Stomach (tissue), 8 donors: ENCODE measurements at regions not wholly inside any gene's neighbourhood (a gene's known extent, or its start where the extent isn't known, plus 50 kb on each side); places are given as distances from the start of the nearest gene placed in this dataset.
A peak's percentile ranks its signal among the peaks of the same experiment; 100 is the strongest.

ENCODE experiments used
- DNase-seq, 2 donors: peaks; one replicate each; pipeline versions ENCODE4 v3.0.0 to v3.0.0-alpha.2; 2013 to 2019
- H3K27ac ChIP-seq, 5 donors: fragments of 200-600 bp in 4 of 5; sonication (generic) in 4 of 5; one replicate each; pipeline ENCODE4 v1.5.1; 2013 to 2019; ENCODE audit warnings: mild to moderate bottlenecking in 1 of 5, moderate library complexity in 1 of 5
- H3K27me3 ChIP-seq, 3 donors: fragments of 200-600 bp; sonication (generic); one replicate each; pipeline ENCODE4 v1.5.1; 2017 to 2019; ENCODE audit warnings: mixed run types in 1 of 3
- H3K36me3 ChIP-seq, 4 donors: fragments of 200-600 bp; sonication (generic); 1 replicate in 3 of 4; 2 replicates in 1 of 4; pipeline ENCODE4 v1.5.1; 2016 to 2019
- H3K4me1 ChIP-seq, 4 donors: fragments of 200-600 bp; sonication (generic); one replicate each; pipeline ENCODE4 v1.5.1; 2016 to 2019
- H3K4me3 ChIP-seq, 4 donors: fragments of 200-600 bp; sonication (generic) in 3 of 4; one replicate each; pipeline ENCODE4 v1.5.1; 2016 to 2019; ENCODE audit warnings: mild to moderate bottlenecking in 1 of 4
- H3K9me3 ChIP-seq, 4 donors: fragments of 200-600 bp; sonication (generic); one replicate each; pipeline ENCODE4 v1.5.1; 2016 to 2019
- EP300 ChIP-seq: sonication (generic); formaldehyde crosslinking; IDR thresholded peaks from one replicate; pipeline ENCODE4 v1.6.1; 2017; ENCODE audit warnings: antibody characterized with exemption
- POLR2A ChIP-seq, 4 donors: fragments of 450-650 bp; IDR thresholded peaks; one replicate each; pipeline ENCODE4 v1.6.1; 2016; ENCODE audit warnings: antibody characterized with exemption in 4 of 4, control low read depth in 2 of 4, mild to moderate bottlenecking in 1 of 4, moderate library complexity in 1 of 4
- POLR2AphosphoS5 ChIP-seq, 3 donors: sonication (generic); formaldehyde crosslinking; IDR thresholded peaks; one replicate each; pipeline ENCODE4 v1.6.1; 2016; ENCODE audit warnings: antibody characterized with exemption in 3 of 3
- WGBS, 5 donors: extraction: QIAGEN DNeasy Blood & Tissue Kit in 3 of 5; methylation state at CpG; one replicate each; pipeline versions ENCODE4 v1.1.5 to v1.1.7; 2013 to 2018; 5-methylcytosine and 5-hydroxymethylcytosine counted together
- intact Hi-C: fragments of 100-400 bp; cut with DNase I; formaldehyde crosslinking; loops from one replicate; pipeline ENCODE4 v1.15.1; 2023; ENCODE audit warnings: low total_unique reads
- TF ChIP-seq, protein P1 (sequence below), 7 experiments: fragments of 450-650 bp in 4 of 7; fragments of 200-600 bp in 3 of 7; sonication (generic) in 3 of 7; IDR thresholded peaks; one replicate each; pipeline ENCODE4 v1.5.1; 2016 to 2019; ENCODE audit warnings: antibody characterized with exemption in 7 of 7, control low read depth in 2 of 7, mild to moderate bottlenecking in 1 of 7
- donor health status: healthy with polysubstance abuse.
- donor health status: Bipolar disorder and iron deficiency.
- donor health status: healthy.

- Histone ChIP-seq H3K4me3 (no peak overlapping the region), H3K9me3 (no peaks in the 10 kb centered on the region), H3K36me3 (no peaks in the 10 kb centered on the region), H3K27ac (no peak overlapping the region), H3K4me1 (no peaks in the 10 kb centered on the region), H3K27me3 (no peaks in the 10 kb centered on the region)
- 80 to 89% (median 83%) methylated on average over 4 of the region's 4 CpGs for WGBS, 5 donors
- intact Hi-C loops = no loop called here
- peak in 1 of 2 donors; percentile 11 for DNase-seq
- TF ChIP-seq POLR2A (IDR thresholded peaks at IDR 0.05) (no peak), POLR2AphosphoS5 (IDR thresholded peaks at IDR 0.05) (no peak), EP300 (no peak)
- TF ChIP-seq, protein P1, sequence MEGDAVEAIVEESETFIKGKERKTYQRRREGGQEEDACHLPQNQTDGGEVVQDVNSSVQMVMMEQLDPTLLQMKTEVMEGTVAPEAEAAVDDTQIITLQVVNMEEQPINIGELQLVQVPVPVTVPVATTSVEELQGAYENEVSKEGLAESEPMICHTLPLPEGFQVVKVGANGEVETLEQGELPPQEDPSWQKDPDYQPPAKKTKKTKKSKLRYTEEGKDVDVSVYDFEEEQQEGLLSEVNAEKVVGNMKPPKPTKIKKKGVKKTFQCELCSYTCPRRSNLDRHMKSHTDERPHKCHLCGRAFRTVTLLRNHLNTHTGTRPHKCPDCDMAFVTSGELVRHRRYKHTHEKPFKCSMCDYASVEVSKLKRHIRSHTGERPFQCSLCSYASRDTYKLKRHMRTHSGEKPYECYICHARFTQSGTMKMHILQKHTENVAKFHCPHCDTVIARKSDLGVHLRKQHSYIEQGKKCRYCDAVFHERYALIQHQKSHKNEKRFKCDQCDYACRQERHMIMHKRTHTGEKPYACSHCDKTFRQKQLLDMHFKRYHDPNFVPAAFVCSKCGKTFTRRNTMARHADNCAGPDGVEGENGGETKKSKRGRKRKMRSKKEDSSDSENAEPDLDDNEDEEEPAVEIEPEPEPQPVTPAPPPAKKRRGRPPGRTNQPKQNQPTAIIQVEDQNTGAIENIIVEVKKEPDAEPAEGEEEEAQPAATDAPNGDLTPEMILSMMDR (IDR thresholded peaks at IDR 0.05) = no peak
These were observed 1848.6 kb upstream of the CELF4 start for GRCh38 chr18:39414009-39414700.

DNA sequence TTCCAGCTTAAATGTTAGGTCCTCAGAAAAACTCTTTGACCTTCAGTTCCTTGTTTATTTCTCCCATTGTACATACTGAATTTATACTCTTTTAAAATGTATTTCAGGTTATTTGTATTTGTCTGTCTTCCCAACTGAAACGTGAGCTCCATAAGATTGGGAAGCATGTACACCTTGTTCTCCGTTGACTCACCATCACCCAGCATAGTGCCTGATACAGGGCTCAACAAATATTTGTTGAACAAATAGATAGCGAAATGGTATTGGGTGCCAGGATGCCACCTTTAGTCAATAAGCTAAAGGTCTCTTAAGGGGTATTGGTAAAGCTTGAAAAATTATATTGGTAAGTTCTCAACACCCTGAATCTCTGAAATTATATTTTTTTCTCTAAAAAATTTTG, 1841.3 kb upstream of the CELF4 start:
- Histone ChIP-seq H3K27me3 (no peaks in the 10 kb centered on the region), H3K36me3 (no peaks in the 10 kb centered on the region), H3K4me3 (no peak overlapping the region), H3K27ac (peak overlapping the region in 2 of 5 donors; percentile 12 to 38), H3K9me3 (no peaks in the 10 kb centered on the region), H3K4me1 (no peaks in the 10 kb centered on the region)
- peak in 1 of 2 donors; percentile 12 for DNase-seq
- intact Hi-C loops = no loop called here
- TF ChIP-seq, protein P1 (IDR thresholded peaks at IDR 0.05) = no peak
- peak in 1 of 3 donors; percentile 59 for TF ChIP-seq POLR2AphosphoS5 (IDR thresholded peaks at IDR 0.05)
- WGBS, 5 donors = 29 to 47% (median 44%) methylated on average over 3 of the region's 3 CpGs

- Histone ChIP-seq H3K4me1 (no peaks in the 10 kb centered on the region), H3K4me3 (no peak overlapping the region), H3K27ac (no peak overlapping the region), H3K36me3 (no peaks in the 10 kb centered on the region), H3K27me3 (no peaks in the 10 kb centered on the region), H3K9me3 (no peaks in the 10 kb centered on the region)
- intact Hi-C loops = no loop called here
- TF ChIP-seq EP300 (no peak), POLR2A (IDR thresholded peaks at IDR 0.05) (no peak)
- TF ChIP-seq, protein P1 (IDR thresholded peaks at IDR 0.05) = no peak
- no peak for DNase-seq
- WGBS, 5 donors = 67 to 81% (median 76%) methylated on average over 2 of the region's 2 CpGs
These were observed 1837.5 kb upstream of the CELF4 start for GRCh38 chr18:39403121-39403520.

- Histone ChIP-seq H3K27ac (no peak overlapping the region), H3K4me3 (no peak overlapping the region), H3K9me3 (peaks cover 0 to 8% (median 4%) of the 10 kb centered on the region in 4 donors), H3K4me1 (no peaks in the 10 kb centered on the region), H3K36me3 (no peaks in the 10 kb centered on the region), H3K27me3 (no peaks in the 10 kb centered on the region)
- intact Hi-C loops = no loop called here
- TF ChIP-seq, protein P1 (IDR thresholded peaks at IDR 0.05) = no peak
- TF ChIP-seq EP300 (no peak), POLR2A (IDR thresholded peaks at IDR 0.05) (no peak), POLR2AphosphoS5 (IDR thresholded peaks at IDR 0.05) (no peak)
- no peak for DNase-seq
- 76 to 97% (median 87%) methylated on average over 1 of the region's 1 CpG for WGBS, 5 donors
These were observed 1834.1 kb upstream of the CELF4 start for GRCh38 chr18:39399662-39400061.
